T-cell (primary cell): ENCODE measurements at regions not wholly inside any gene's neighbourhood (a gene's known extent, or its start where the extent isn't known, plus 50 kb on each side); places are given as distances from the start of the nearest gene placed in this dataset.
"Not testable (repeated sequence)": the region's sequence is repeated elsewhere in the genome, so short reads cannot be mapped to it uniquely, and the experiment has no call there.

Source experiments
- ATAC-seq, 4 experiments: fragments of 200-7000 bp in 3 of 4; fragments of 150-1000 bp in 1 of 4; cut with Tn5 transposase; replicated peaks in 1 of 4; 1 replicate in 3 of 4; 2 replicates in 1 of 4; pipeline ENCODE4 v1.10.0; 2021; ENCODE audit warnings: moderate library complexity in 3 of 4, mild to moderate bottlenecking in 2 of 4, moderate number of reproducible peaks in 1 of 4
- CTCF ChIA-PET, 2 donors: fragments of 300-600 bp; sonication (Branson Sonifier 250); formaldehyde crosslinking; loops; one replicate each; lab custom pipeline; 2022; ENCODE audit warnings: antibody characterized with exemption in 2 of 2; lab: Charles Lee
- POLR2A ChIA-PET, 2 donors: fragments of 300-600 bp; sonication (Branson Sonifier 250); formaldehyde crosslinking; loops; one replicate each; lab custom pipeline; 2022; ENCODE audit warnings: antibody characterized with exemption in 2 of 2; lab: Charles Lee
- DNase-seq, 35 experiments: peaks; one replicate each; pipeline versions ENCODE4 v3.0.0 to v3.0.0-alpha.2; 2013 to 2023
- H3K27ac ChIP-seq: one replicate; pipeline ENCODE4 v1.5.1; 2013; ENCODE audit warnings: low read length
- H3K27me3 ChIP-seq, 2 experiments: replicated peaks in 1 of 2; 1 replicate in 1 of 2; 2 replicates in 1 of 2; pipeline versions ENCODE4 v1.6.1 to v1.7.0; 2013; ENCODE audit warnings: low read length in 1 of 2, mixed read lengths in 1 of 2; ENCODE audit not compliant: control insufficient read depth in 2 of 2, insufficient read depth in 2 of 2; ENCODE audit errors: extremely low read depth in 1 of 2
- H3K36me3 ChIP-seq, 2 donors: 1 replicate in 1 of 2; 2 replicates in 1 of 2; pipeline versions ENCODE4 v1.6.1 to v1.7.0; 2013; ENCODE audit warnings: low read length in 1 of 2; ENCODE audit not compliant: control insufficient read depth in 2 of 2, insufficient read depth in 1 of 2; ENCODE audit errors: extremely low read depth in 1 of 2
- H3K4me1 ChIP-seq, 2 experiments: 1 replicate in 1 of 2; 2 replicates in 1 of 2; pipeline versions ENCODE4 v1.6.1 to v1.7.0; 2013; ENCODE audit warnings: low read length in 2 of 2, mixed read lengths in 1 of 2; ENCODE audit not compliant: insufficient read depth in 2 of 2, control insufficient read depth in 1 of 2; ENCODE audit errors: extremely low read depth in 1 of 2
- H3K4me3 ChIP-seq, 2 donors: 1 replicate in 1 of 2; 2 replicates in 1 of 2; pipeline versions ENCODE4 v1.5.1 to v1.7.0; 2013; ENCODE audit warnings: mild to moderate bottlenecking in 2 of 2, low read length in 1 of 2, moderate library complexity in 1 of 2; ENCODE audit not compliant: control insufficient read depth in 1 of 2; ENCODE audit errors: extremely low read depth in 1 of 2
- H3K9me3 ChIP-seq: 2 replicates; pipeline ENCODE4 v1.7.0; 2013
- H3K27ac Mint-ChIP-seq, 2 donors: one replicate each; pipeline ENCODE4 v1.8.0; 2020 to 2021; ENCODE audit warnings: mild to moderate bottlenecking in 2 of 2, mixed read lengths in 2 of 2
- H3K27me3 Mint-ChIP-seq, 2 donors: one replicate each; pipeline ENCODE4 v1.8.0; 2021 to 2022; ENCODE audit warnings: mixed read lengths in 2 of 2
- H3K36me3 Mint-ChIP-seq: one replicate; pipeline ENCODE4 v1.8.0; 2021; ENCODE audit warnings: mixed read lengths
- H3K4me1 Mint-ChIP-seq, 3 donors: one replicate each; pipeline ENCODE4 v1.8.0; 2020 to 2022; ENCODE audit warnings: mixed read lengths in 3 of 3, mild to moderate bottlenecking in 1 of 3
- H3K4me3 Mint-ChIP-seq, 3 donors: one replicate each; pipeline ENCODE4 v1.8.0; 2020 to 2022; ENCODE audit warnings: mild to moderate bottlenecking in 3 of 3, mixed read lengths in 3 of 3, moderate library complexity in 3 of 3
- H3K9me3 Mint-ChIP-seq, 3 donors: one replicate each; pipeline ENCODE4 v1.8.0; 2020 to 2022; ENCODE audit warnings: mixed read lengths in 3 of 3
- WGBS: methylation state at CpG from one replicate; pipeline ENCODE4 v1.1.5; 2013; ENCODE audit warnings: missing lambda C conversion rate; ENCODE audit not compliant: insufficient coverage; 5-methylcytosine and 5-hydroxymethylcytosine counted together

GRCh38 chr2:66103581-66103980, 331.3 kb upstream of the MEIS1 start:
- no peaks in the 10 kb centered on the region for H3K4me1 ChIP-seq
- Mint-ChIP-seq H3K27ac (no peak overlapping the region), H3K27me3 (no peaks in the 10 kb centered on the region), H3K4me1 (no peaks in the 10 kb centered on the region), H3K36me3 (no peaks in the 10 kb centered on the region), H3K9me3 (no peaks in the 10 kb centered on the region), H3K4me3 (no peak overlapping the region)
- no peak overlapping the region for H3K4me3 ChIP-seq
- no peaks in the 10 kb centered on the region for H3K9me3 ChIP-seq
- no peak overlapping the region for H3K27ac ChIP-seq
- POLR2A ChIA-PET, result no interaction called here
- CTCF ChIA-PET, result no interaction called here
- no peaks in the 10 kb centered on the region for H3K36me3 ChIP-seq
- DNase-seq, result no peak
- H3K27me3 ChIP-seq, result no peaks in the 10 kb centered on the region
- no peak for ATAC-seq
- WGBS, result 100% methylated on average over 1 of the region's 3 CpGs

- POLR2A ChIA-PET, result no interaction called here
- WGBS, result no CpG with 5 or more reads among the region's 1 CpG
- Mint-ChIP-seq H3K9me3 (peaks cover 0 to 4% (median 4%) of the 10 kb centered on the region in 3 donors), H3K4me1 (no peaks in the 10 kb centered on the region), H3K36me3 (no peaks in the 10 kb centered on the region), H3K4me3 (no peak overlapping the region), H3K27me3 (no peaks in the 10 kb centered on the region), H3K27ac (no peak overlapping the region)
- H3K4me3 ChIP-seq, result no peak overlapping the region
- no peak for DNase-seq
- no peak overlapping the region for H3K27ac ChIP-seq
- no peaks in the 10 kb centered on the region for H3K36me3 ChIP-seq
- H3K9me3 ChIP-seq, result no peaks in the 10 kb centered on the region
- CTCF ChIA-PET, result interaction anchor here in 1 of 2 donors (0.6 kb wide), 1 partner anchor 461 kb away, joined by 3 read pairs; no protein-coding TSS in a partner anchor
- H3K4me1 ChIP-seq, result no peaks in the 10 kb centered on the region
- no peak for ATAC-seq
- H3K27me3 ChIP-seq, result no peaks in the 10 kb centered on the region
Observed at GRCh38 chr2:66101206-66101605, 333.7 kb upstream of the MEIS1 start.

GRCh38 chr2:66095820-66096345, 339.0 kb upstream of the MEIS1 start:
- no peaks in the 10 kb centered on the region for H3K36me3 Mint-ChIP-seq
- Histone ChIP-seq H3K4me1 (no peaks in the 10 kb centered on the region), H3K4me3 (no peak overlapping the region), H3K27ac (no peak overlapping the region), H3K27me3 (no peaks in the 10 kb centered on the region), H3K36me3 (no peaks in the 10 kb centered on the region), H3K9me3 (no peaks in the 10 kb centered on the region)
- H3K27ac Mint-ChIP-seq, result no peak overlapping the region
- peaks cover 4 to 13% (median 7%) of the 10 kb centered on the region in 3 donors for H3K9me3 Mint-ChIP-seq
- CTCF ChIA-PET, result no interaction called here
- no CpG with 5 or more reads among the region's 6 CpGs for WGBS
- H3K4me1 Mint-ChIP-seq, result no peaks in the 10 kb centered on the region
- ATAC-seq, result no peak
- DNase-seq, result no peak
- H3K27me3 Mint-ChIP-seq, result no peaks in the 10 kb centered on the region
- no peak overlapping the region for H3K4me3 Mint-ChIP-seq
- POLR2A ChIA-PET, result no interaction called here

- H3K4me1 Mint-ChIP-seq, POLR2A ChIA-PET, ATAC-seq, CTCF ChIA-PET, H3K27me3 ChIP-seq, H3K27me3 Mint-ChIP-seq, H3K4me3 Mint-ChIP-seq, H3K36me3 ChIP-seq, H3K27ac Mint-ChIP-seq, H3K36me3 Mint-ChIP-seq, H3K4me1 ChIP-seq, DNase-seq, H3K4me3 ChIP-seq, H3K27ac ChIP-seq, H3K9me3 ChIP-seq: not testable (repeated sequence)
- peaks cover 13 to 22% (median 13%) of the 10 kb centered on the region in 3 donors for H3K9me3 Mint-ChIP-seq
- WGBS, result no CpG with 5 or more reads among the region's 2 CpGs
Observed at GRCh38 chr2:66094689-66095088, 340.2 kb upstream of the MEIS1 start.

GRCh38 chr2:66093371-66093770, 341.6 kb upstream of the MEIS1 start:
- Histone ChIP-seq H3K4me3 (no peak overlapping the region), H3K27ac (no peak overlapping the region), H3K36me3 (no peaks in the 10 kb centered on the region), H3K9me3 (no peaks in the 10 kb centered on the region), H3K4me1 (no peaks in the 10 kb centered on the region), H3K27me3 (no peaks in the 10 kb centered on the region)
- DNase-seq (no peak), ATAC-seq (no peak)
- Mint-ChIP-seq H3K27me3 (no peaks in the 10 kb centered on the region), H3K4me3 (no peak overlapping the region), H3K27ac (no peak overlapping the region), H3K4me1 (no peaks in the 10 kb centered on the region), H3K9me3 (peaks cover 19 to 33% (median 19%) of the 10 kb centered on the region in 3 donors), H3K36me3 (no peaks in the 10 kb centered on the region)
- no CpG with 5 or more reads among the region's 1 CpG for WGBS
- ChIA-PET POLR2A (no interaction called here), CTCF (no interaction called here)

GRCh38 chr2:66084948-66085590, 349.9 kb upstream of the MEIS1 start:
- no peaks in the 10 kb centered on the region for H3K27me3 ChIP-seq
- CTCF ChIA-PET, result no interaction called here
- no peaks in the 10 kb centered on the region for H3K36me3 ChIP-seq
- no peaks in the 10 kb centered on the region for H3K4me1 ChIP-seq
- WGBS, result no CpG with 5 or more reads among the region's 9 CpGs
- no peaks in the 10 kb centered on the region for H3K9me3 ChIP-seq
- Mint-ChIP-seq H3K4me1 (no peaks in the 10 kb centered on the region), H3K9me3 (peaks cover 21 to 34% (median 26%) of the 10 kb centered on the region in 3 donors), H3K27ac (no peak overlapping the region), H3K4me3 (no peak overlapping the region), H3K36me3 (no peaks in the 10 kb centered on the region), H3K27me3 (peaks cover 0 to 3% of the 10 kb centered on the region in 2 donors)
- ATAC-seq, result no peak
- no peak overlapping the region for H3K27ac ChIP-seq
- DNase-seq, result no peak
- POLR2A ChIA-PET, result no interaction called here
- no peak overlapping the region for H3K4me3 ChIP-seq
